MM.1S (cell line): ENCODE measurements at regions not wholly inside any gene's neighbourhood (a gene's known extent, or its start where the extent isn't known, plus 50 kb on each side); places are given as distances from the start of the nearest gene placed in this dataset.

Source experiments
- DNase-seq: peaks from one replicate; pipeline ENCODE4 v3.0.0-alpha.2; 2015
- H2AFZ ChIP-seq: fragments of 300-600 bp; sonication (generic); 2 replicates; pipeline ENCODE4 v1.6.0; 2016; ENCODE audit warnings: antibody characterized with exemption, low read length
- H3F3A ChIP-seq: fragments of 300-600 bp; sonication (generic); 2 replicates; pipeline ENCODE4 v1.6.1; 2016; ENCODE audit warnings: mild to moderate bottlenecking, antibody characterized with exemption, low read length, moderate library complexity, mixed read lengths; ENCODE audit not compliant: insufficient read depth
- H3K27ac ChIP-seq: fragments of 300-600 bp; sonication (generic); 2 replicates; pipeline ENCODE4 v1.5.1; 2016; ENCODE audit warnings: mild to moderate bottlenecking, low read length
- H3K27me3 ChIP-seq: fragments of 300-600 bp; sonication (generic); replicated peaks from 2 replicates; pipeline ENCODE4 v1.6.0; 2016; ENCODE audit warnings: low read length; ENCODE audit not compliant: insufficient read depth
- H3K36me3 ChIP-seq: fragments of 300-600 bp; sonication (generic); replicated peaks from 2 replicates; pipeline ENCODE4 v1.6.1; 2016; ENCODE audit warnings: mild to moderate bottlenecking, low read length, mixed read lengths; ENCODE audit not compliant: insufficient read depth
- H3K4me1 ChIP-seq: fragments of 300-600 bp; sonication (generic); 2 replicates; pipeline ENCODE4 v1.6.1; 2016; ENCODE audit warnings: low read length, mixed read lengths
- H3K4me2 ChIP-seq: fragments of 300-600 bp; sonication (generic); 2 replicates; pipeline ENCODE4 v1.6.0; 2016; ENCODE audit warnings: low read depth, low read length
- H3K4me3 ChIP-seq: fragments of 300-600 bp; sonication (generic); 2 replicates; pipeline ENCODE4 v1.5.1; 2016; ENCODE audit warnings: low read length, mixed read lengths
- H3K79me2 ChIP-seq: fragments of 300-600 bp; sonication (generic); 2 replicates; pipeline ENCODE4 v1.6.1; 2016; ENCODE audit warnings: mixed run types, low read length, mixed read lengths
- H3K9ac ChIP-seq: fragments of 300-600 bp; sonication (generic); 2 replicates; pipeline ENCODE4 v1.6.1; 2016; ENCODE audit warnings: low read length, mixed read lengths
- H3K9me2 ChIP-seq: fragments of 300-600 bp; sonication (generic); replicated peaks from 2 replicates; pipeline ENCODE4 v1.6.1; 2016; ENCODE audit warnings: mild to moderate bottlenecking, low read length, mixed read lengths; ENCODE audit not compliant: insufficient read depth
- H3K9me3 ChIP-seq: fragments of 300-600 bp; sonication (generic); replicated peaks from 2 replicates; pipeline ENCODE4 v1.6.1; 2016; ENCODE audit warnings: mild to moderate bottlenecking, low read length, mixed read lengths; ENCODE audit not compliant: insufficient read depth
- H4K20me1 ChIP-seq: fragments of 300-600 bp; sonication (generic); 2 replicates; pipeline ENCODE4 v1.6.1; 2016; ENCODE audit warnings: mild to moderate bottlenecking, low read length, moderate library complexity, mixed read lengths; ENCODE audit not compliant: insufficient read depth
- EZH2 ChIP-seq: fragments of 300-600 bp; sonication (generic); optimal IDR thresholded peaks from 2 replicates; pipeline ENCODE3; 2017; ENCODE audit warnings: low read depth, mild to moderate bottlenecking, antibody characterized with exemption, low read length, mixed read lengths
- EZH2phosphoT487 ChIP-seq: fragments of 300-600 bp; sonication (generic); IDR thresholded peaks from 2 replicates; pipeline ENCODE4 v1.6.1; 2018; ENCODE audit warnings: antibody characterized with exemption, low read length
- TF ChIP-seq, protein P1 (sequence below): fragments of 300-600 bp; sonication (generic); IDR thresholded peaks from 2 replicates; pipeline ENCODE4 v1.5.1; 2016; ENCODE audit warnings: antibody characterized with exemption, low read length, mixed read lengths

DNA sequence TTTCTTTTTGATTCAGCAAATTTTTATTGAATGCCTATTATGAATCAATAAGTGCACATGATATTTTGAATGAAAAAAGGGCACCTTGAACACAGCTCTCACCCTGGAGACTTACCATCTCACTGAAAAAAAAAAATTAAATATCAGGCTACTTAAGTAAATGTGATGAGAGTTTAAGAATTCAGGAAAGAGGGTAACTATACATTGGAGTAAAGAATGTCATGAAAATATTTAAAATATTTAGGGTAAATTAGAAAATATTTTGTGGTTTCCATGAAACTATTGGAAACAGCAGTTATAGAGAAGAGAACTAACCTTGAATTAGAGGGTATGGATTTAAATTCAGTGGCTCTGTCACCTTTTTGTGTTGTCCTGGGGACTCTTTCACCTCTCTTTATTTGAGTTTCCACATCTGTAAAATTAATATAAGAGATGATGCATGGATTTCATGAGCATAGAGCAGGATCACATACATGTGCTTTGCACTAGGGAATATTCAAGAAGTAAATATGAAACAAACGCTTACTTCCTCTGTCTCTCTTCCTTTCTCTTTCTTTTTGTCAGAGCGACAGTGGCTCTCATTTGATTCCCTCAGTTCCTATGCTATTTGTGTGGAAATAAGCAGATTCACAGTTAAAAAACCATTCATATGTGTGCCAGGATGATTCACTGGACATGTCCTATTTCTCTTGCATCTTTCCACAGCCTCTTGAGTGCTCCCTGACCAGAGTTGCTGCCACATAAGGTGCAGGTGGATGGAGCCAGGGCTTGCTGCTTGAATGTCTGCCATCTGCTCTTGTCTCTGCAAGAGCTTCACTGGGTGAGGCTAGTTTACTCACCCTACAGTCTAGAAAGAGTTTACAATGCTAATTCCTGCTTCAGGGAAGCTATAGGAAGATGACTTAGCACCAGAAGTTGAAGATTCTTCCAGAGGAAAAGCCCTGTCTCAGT, 533.1 kb downstream of the ETS1 start:
- Histone ChIP-seq H3K9me3 (no peaks in the 10 kb centered on the region), H4K20me1 (no peaks in the 10 kb centered on the region), H3K9ac (peak overlapping the region; percentile 40; the same call in 1 of the 2 replicates), H3K4me2 (peak overlapping the region; percentile 76), H3K4me3 (peak overlapping the region; percentile 51), H3K27me3 (no peaks in the 10 kb centered on the region), H3K27ac (no peak overlapping the region), H3F3A (no peaks in the 10 kb centered on the region), H3K79me2 (no peaks in the 10 kb centered on the region), H2AFZ (peak overlapping the region; percentile 82), H3K4me1 (no peaks in the 10 kb centered on the region), H3K36me3 (no peaks in the 10 kb centered on the region), H3K9me2 (no peaks in the 10 kb centered on the region)
- TF ChIP-seq, protein P1, sequence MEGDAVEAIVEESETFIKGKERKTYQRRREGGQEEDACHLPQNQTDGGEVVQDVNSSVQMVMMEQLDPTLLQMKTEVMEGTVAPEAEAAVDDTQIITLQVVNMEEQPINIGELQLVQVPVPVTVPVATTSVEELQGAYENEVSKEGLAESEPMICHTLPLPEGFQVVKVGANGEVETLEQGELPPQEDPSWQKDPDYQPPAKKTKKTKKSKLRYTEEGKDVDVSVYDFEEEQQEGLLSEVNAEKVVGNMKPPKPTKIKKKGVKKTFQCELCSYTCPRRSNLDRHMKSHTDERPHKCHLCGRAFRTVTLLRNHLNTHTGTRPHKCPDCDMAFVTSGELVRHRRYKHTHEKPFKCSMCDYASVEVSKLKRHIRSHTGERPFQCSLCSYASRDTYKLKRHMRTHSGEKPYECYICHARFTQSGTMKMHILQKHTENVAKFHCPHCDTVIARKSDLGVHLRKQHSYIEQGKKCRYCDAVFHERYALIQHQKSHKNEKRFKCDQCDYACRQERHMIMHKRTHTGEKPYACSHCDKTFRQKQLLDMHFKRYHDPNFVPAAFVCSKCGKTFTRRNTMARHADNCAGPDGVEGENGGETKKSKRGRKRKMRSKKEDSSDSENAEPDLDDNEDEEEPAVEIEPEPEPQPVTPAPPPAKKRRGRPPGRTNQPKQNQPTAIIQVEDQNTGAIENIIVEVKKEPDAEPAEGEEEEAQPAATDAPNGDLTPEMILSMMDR = no peak
- TF ChIP-seq EZH2phosphoT487 = no peak
- TF ChIP-seq EZH2 = no peak
- peak; percentile 16 for DNase-seq

- Histone ChIP-seq H3K27me3 (no peaks in the 10 kb centered on the region), H3K9me2 (no peaks in the 10 kb centered on the region), H3K9ac (no peak overlapping the region), H3K4me1 (no peaks in the 10 kb centered on the region), H3F3A (no peaks in the 10 kb centered on the region), H3K36me3 (no peaks in the 10 kb centered on the region), H3K4me2 (no peak overlapping the region), H4K20me1 (no peaks in the 10 kb centered on the region), H3K9me3 (no peaks in the 10 kb centered on the region), H2AFZ (no peak overlapping the region), H3K27ac (no peak overlapping the region), H3K4me3 (no peak overlapping the region), H3K79me2 (no peaks in the 10 kb centered on the region)
- DNase-seq = no peak
- TF ChIP-seq, protein P1 = no peak
- TF ChIP-seq EZH2 (no peak), EZH2phosphoT487 (no peak)
Measured at GRCh38 chr11:128052912-128053641, 534.3 kb downstream of the ETS1 start.

DNA sequence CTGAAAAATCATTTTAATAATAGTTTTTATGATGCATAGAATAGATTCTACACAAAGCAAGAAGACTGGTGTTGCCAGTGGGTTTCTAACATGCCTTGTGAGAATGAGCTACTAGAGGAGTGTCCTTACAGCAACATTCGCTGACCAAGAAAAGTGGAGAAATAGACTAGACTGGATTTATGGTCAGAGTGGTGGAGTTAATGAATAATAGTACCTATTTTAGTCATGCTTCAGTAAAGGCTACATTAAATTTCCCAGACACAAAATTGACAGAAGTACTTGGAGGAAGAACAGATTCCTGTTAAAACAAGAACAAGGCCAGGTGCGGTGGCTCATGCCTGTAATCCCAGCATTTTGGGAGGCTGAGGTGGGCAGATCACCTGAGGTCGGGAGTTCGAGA, 539.2 kb downstream of the ETS1 start:
- no peaks in the 10 kb centered on the region for H4K20me1 ChIP-seq
- H3K9me2 ChIP-seq = no peaks in the 10 kb centered on the region
- H3K27me3 ChIP-seq = no peaks in the 10 kb centered on the region
- no peak overlapping the region for H3K4me2 ChIP-seq
- TF ChIP-seq, protein P1 = no peak
- no peak for TF ChIP-seq EZH2phosphoT487
- TF ChIP-seq EZH2 = no peak
- H3K27ac ChIP-seq = no peak overlapping the region
- no peaks in the 10 kb centered on the region for H3K36me3 ChIP-seq
- no peak overlapping the region for H3K4me3 ChIP-seq
- no peaks in the 10 kb centered on the region for H3K9me3 ChIP-seq
- no peak overlapping the region for H2AFZ ChIP-seq
- H3F3A ChIP-seq = no peaks in the 10 kb centered on the region
- no peaks in the 10 kb centered on the region for H3K4me1 ChIP-seq
- H3K79me2 ChIP-seq = no peaks in the 10 kb centered on the region
- no peak overlapping the region for H3K9ac ChIP-seq
- no peak for DNase-seq
